CD14-positive monocyte (primary cell): ENCODE measurements at regions not wholly inside any gene's neighbourhood (a gene's known extent, or its start where the extent isn't known, plus 50 kb on each side); places are given as distances from the start of the nearest gene placed in this dataset.
A peak's percentile ranks its signal among the peaks of the same experiment; 100 is the strongest.

Source experiments
- DNase-seq, 3 donors: peaks; one replicate each; pipeline ENCODE4 v3.0.0-alpha.2; 2011 to 2022
- H2AFZ ChIP-seq: 2 replicates; pipeline ENCODE4 v1.6.0; 2012; ENCODE audit warnings: mild to moderate bottlenecking, low read depth, low read length, inconsistent platforms; ENCODE audit not compliant: insufficient read depth, poor library complexity, severe bottlenecking
- H3K27ac ChIP-seq, 2 donors: 1 replicate in 1 of 2; 2 replicates in 1 of 2; pipeline ENCODE4 v1.5.1; 2012 to 2013; ENCODE audit warnings: low read length in 2 of 2, control low read depth in 1 of 2, inconsistent platforms in 1 of 2, low read depth in 1 of 2, mild to moderate bottlenecking in 1 of 2
- H3K27me3 ChIP-seq, 2 donors: one replicate each; pipeline versions ENCODE4 v1.6.0 to v1.6.1; 2011 to 2013; ENCODE audit warnings: low read length in 2 of 2; ENCODE audit not compliant: control insufficient read depth in 2 of 2, insufficient read depth in 2 of 2
- H3K36me3 ChIP-seq, 2 donors: replicated peaks in 1 of 2; 1 replicate in 1 of 2; 2 replicates in 1 of 2; pipeline versions ENCODE4 v1.5.1 to v1.6.1; 2012 to 2013; ENCODE audit warnings: low read length in 2 of 2, control low read depth in 1 of 2, inconsistent platforms in 1 of 2, mild to moderate bottlenecking in 1 of 2; ENCODE audit not compliant: insufficient read depth in 2 of 2, control insufficient read depth in 1 of 2
- H3K4me1 ChIP-seq, 2 donors: 1 replicate in 1 of 2; 2 replicates in 1 of 2; pipeline versions ENCODE4 v1.5.1 to v1.6.1; 2012 to 2013; ENCODE audit warnings: low read length in 2 of 2, control low read depth in 1 of 2, inconsistent platforms in 1 of 2, mild to moderate bottlenecking in 1 of 2, moderate library complexity in 1 of 2; ENCODE audit not compliant: insufficient read depth in 2 of 2, control insufficient read depth in 1 of 2
- H3K4me2 ChIP-seq: replicated peaks from 2 replicates; pipeline ENCODE3; 2012; ENCODE audit warnings: low read length, moderate library complexity, mild to moderate bottlenecking; ENCODE audit not compliant: poor library complexity, severe bottlenecking; ENCODE audit errors: extremely low read depth
- H3K4me3 ChIP-seq, 3 experiments: fragments of 200-600 bp in 1 of 3; sonication (generic) in 1 of 3; replicated peaks in 1 of 3; 1 replicate in 2 of 3; 2 replicates in 1 of 3; pipeline ENCODE4 v1.5.1; 2011 to 2013; ENCODE audit warnings: low read length in 3 of 3, mild to moderate bottlenecking in 3 of 3, control low read depth in 2 of 3, low read depth in 2 of 3, inconsistent platforms in 1 of 3, moderate library complexity in 1 of 3
- H3K79me2 ChIP-seq: 2 replicates; pipeline ENCODE4 v1.6.0; 2012; ENCODE audit warnings: mild to moderate bottlenecking, control low read depth, inconsistent platforms, low read length, moderate library complexity; ENCODE audit not compliant: insufficient read depth
- H3K9ac ChIP-seq: 2 replicates; pipeline ENCODE4 v1.6.0; 2017; ENCODE audit warnings: low read length, mild to moderate bottlenecking; ENCODE audit not compliant: insufficient read depth, poor library complexity, severe bottlenecking
- H3K9me3 ChIP-seq, 2 donors: replicated peaks in 1 of 2; 1 replicate in 1 of 2; 2 replicates in 1 of 2; pipeline versions ENCODE4 v1.5.1 to v1.6.1; 2012 to 2013; ENCODE audit warnings: low read length in 2 of 2, control low read depth in 1 of 2; ENCODE audit not compliant: control insufficient read depth in 1 of 2, insufficient read depth in 1 of 2
- H4K20me1 ChIP-seq: 2 replicates; pipeline ENCODE4 v1.6.0; 2012; ENCODE audit warnings: mild to moderate bottlenecking, low read length, control low read depth, moderate library complexity; ENCODE audit not compliant: insufficient read depth
- H3K27ac Mint-ChIP-seq, 7 donors: one replicate each; pipeline ENCODE4 v1.8.0; 2020; ENCODE audit warnings: mild to moderate bottlenecking in 7 of 7, mixed read lengths in 7 of 7, moderate library complexity in 6 of 7, inconsistent platforms in 2 of 7
- H3K27me3 Mint-ChIP-seq, 3 donors: one replicate each; pipeline ENCODE4 v1.8.0; 2021 to 2022; ENCODE audit warnings: low read depth in 3 of 3, mild to moderate bottlenecking in 3 of 3, mixed read lengths in 3 of 3, moderate library complexity in 3 of 3, inconsistent platforms in 1 of 3
- H3K36me3 Mint-ChIP-seq, 2 donors: one replicate each; pipeline ENCODE4 v1.8.0; 2020; ENCODE audit warnings: mixed read lengths in 2 of 2, inconsistent platforms in 1 of 2, mild to moderate bottlenecking in 1 of 2
- H3K4me1 Mint-ChIP-seq: one replicate; pipeline ENCODE4 v1.8.0; 2020; ENCODE audit warnings: mild to moderate bottlenecking, mixed read lengths
- H3K4me3 Mint-ChIP-seq, 2 donors: one replicate each; pipeline ENCODE4 v1.8.0; 2020; ENCODE audit warnings: mild to moderate bottlenecking in 2 of 2, mixed read lengths in 2 of 2, moderate library complexity in 1 of 2
- H3K9me3 Mint-ChIP-seq, 7 donors: one replicate each; pipeline ENCODE4 v1.8.0; 2020 to 2022; ENCODE audit warnings: mixed read lengths in 7 of 7, mild to moderate bottlenecking in 6 of 7, moderate library complexity in 6 of 7, inconsistent platforms in 2 of 7
- WGBS: methylation state at CpG from one replicate; pipeline ENCODE4 v1.1.5; 2013; ENCODE audit warnings: missing lambda C conversion rate; ENCODE audit not compliant: insufficient coverage; 5-methylcytosine and 5-hydroxymethylcytosine counted together
- intact Hi-C, 2 donors: fragments of 100-400 bp; cut with micrococcal nuclease; formaldehyde crosslinking; loops; one replicate each; pipeline versions ENCODE4 v1.15.0 to v1.15.1; 2023
- TF ChIP-seq, protein P1 (sequence below): fragments of 200-600 bp; IDR thresholded peaks from one replicate; pipeline ENCODE4 v1.8.0; 2022; ENCODE audit warnings: antibody characterized with exemption, mild to moderate bottlenecking

DNA sequence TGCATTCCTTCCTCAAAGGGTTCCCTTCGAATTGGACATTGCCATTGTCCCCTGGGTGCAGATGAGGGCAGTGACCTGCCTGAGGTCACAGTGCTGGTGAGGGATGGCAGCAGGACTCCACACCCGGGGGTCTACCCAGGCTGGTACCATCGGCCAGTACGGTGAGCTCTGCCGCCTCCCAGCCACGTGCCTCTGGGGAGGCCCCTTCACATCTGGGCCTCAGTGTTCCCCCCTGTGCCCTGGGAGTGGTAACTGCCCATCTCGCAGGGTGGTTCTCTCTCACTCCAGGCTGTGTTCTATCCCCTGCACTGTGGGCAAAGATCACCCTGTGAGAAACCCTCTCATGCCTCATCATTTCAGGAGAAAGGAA is 99.4 kb upstream of the IQSEC1 start:
- no peak for DNase-seq
- H3K4me3 ChIP-seq, result no peak overlapping the region
- H3K9ac ChIP-seq, result no peak overlapping the region
- Mint-ChIP-seq H3K4me1 (no peaks in the 10 kb centered on the region), H3K36me3 (no peaks in the 10 kb centered on the region), H3K4me3 (no peak overlapping the region), H3K9me3 (peaks cover 0 to 8% (median 3%) of the 10 kb centered on the region in 7 donors), H3K27ac (peak overlapping the region in 1 of 7 donors; percentile 40), H3K27me3 (peaks cover 3 to 7% (median 4%) of the 10 kb centered on the region in 3 donors)
- H3K27ac ChIP-seq, result no peak overlapping the region
- TF ChIP-seq, protein P1, sequence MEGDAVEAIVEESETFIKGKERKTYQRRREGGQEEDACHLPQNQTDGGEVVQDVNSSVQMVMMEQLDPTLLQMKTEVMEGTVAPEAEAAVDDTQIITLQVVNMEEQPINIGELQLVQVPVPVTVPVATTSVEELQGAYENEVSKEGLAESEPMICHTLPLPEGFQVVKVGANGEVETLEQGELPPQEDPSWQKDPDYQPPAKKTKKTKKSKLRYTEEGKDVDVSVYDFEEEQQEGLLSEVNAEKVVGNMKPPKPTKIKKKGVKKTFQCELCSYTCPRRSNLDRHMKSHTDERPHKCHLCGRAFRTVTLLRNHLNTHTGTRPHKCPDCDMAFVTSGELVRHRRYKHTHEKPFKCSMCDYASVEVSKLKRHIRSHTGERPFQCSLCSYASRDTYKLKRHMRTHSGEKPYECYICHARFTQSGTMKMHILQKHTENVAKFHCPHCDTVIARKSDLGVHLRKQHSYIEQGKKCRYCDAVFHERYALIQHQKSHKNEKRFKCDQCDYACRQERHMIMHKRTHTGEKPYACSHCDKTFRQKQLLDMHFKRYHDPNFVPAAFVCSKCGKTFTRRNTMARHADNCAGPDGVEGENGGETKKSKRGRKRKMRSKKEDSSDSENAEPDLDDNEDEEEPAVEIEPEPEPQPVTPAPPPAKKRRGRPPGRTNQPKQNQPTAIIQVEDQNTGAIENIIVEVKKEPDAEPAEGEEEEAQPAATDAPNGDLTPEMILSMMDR, result no peak
- no peaks in the 10 kb centered on the region for H3K79me2 ChIP-seq
- WGBS, result 100% methylated on average over 1 of the region's 7 CpGs
- H3K27me3 ChIP-seq, result no peaks in the 10 kb centered on the region
- intact Hi-C loops, result no loop called here
- H3K9me3 ChIP-seq, result peaks cover 0 to 6% of the 10 kb centered on the region in 2 donors
- H2AFZ ChIP-seq, result no peak overlapping the region
- no peak overlapping the region for H3K4me2 ChIP-seq
- H3K36me3 ChIP-seq, result no peaks in the 10 kb centered on the region
- no peaks in the 10 kb centered on the region for H4K20me1 ChIP-seq
- H3K4me1 ChIP-seq, result no peaks in the 10 kb centered on the region

DNA sequence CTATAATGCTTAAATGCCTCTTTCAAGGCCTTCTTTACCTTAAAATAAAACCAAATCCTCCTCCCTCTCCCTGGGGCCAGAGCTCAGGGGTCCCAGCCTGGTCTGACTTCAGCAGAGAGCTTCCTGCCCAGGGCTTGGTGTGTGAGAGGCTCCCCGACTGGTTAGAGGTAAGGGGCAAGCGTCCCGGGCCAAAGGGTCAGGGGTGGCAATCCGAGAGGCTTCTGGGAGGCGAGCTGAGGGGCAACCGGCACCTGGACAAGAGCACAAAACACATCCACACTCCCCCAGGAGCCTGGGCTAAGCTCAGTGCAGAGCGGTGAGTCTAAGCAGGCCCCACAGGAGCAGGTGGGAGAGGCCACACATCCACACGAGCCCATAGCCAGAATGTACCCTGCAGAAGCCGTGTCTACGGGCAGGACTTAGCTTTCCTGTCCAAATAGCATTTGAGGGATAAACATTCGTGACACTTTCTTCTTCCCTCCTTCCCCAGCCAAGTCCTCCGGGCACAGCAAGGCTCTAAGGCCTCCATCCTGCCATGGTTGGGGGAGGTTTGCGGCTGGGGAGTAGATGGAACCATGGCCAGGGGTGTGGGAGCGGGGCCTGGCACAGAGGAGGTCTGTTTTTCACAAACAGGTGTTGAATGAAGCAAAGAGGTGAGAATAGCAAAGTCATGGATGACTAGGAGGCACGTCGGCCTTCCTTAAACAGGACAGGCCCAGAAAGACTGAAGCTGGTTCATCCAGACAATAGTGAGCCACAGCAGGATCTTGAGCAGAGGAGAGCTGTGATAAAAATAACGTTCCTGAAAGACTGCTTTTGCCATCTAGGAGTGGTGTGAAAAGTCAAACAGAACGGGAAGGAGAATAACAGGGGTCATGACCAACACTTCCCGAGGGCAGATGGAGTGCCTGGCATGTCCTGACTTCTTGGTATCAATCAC is 98.7 kb upstream of the IQSEC1 start:
- Mint-ChIP-seq H3K4me1 (no peaks in the 10 kb centered on the region), H3K4me3 (no peak overlapping the region), H3K36me3 (no peaks in the 10 kb centered on the region), H3K9me3 (peaks cover 0 to 5% (median 0%) of the 10 kb centered on the region in 7 donors), H3K27ac (no peak overlapping the region), H3K27me3 (peaks cover 3 to 7% (median 4%) of the 10 kb centered on the region in 3 donors)
- Histone ChIP-seq H3K4me3 (no peak overlapping the region), H3K9me3 (no peaks in the 10 kb centered on the region), H3K27ac (no peak overlapping the region), H3K36me3 (no peaks in the 10 kb centered on the region), H3K27me3 (no peaks in the 10 kb centered on the region), H3K9ac (no peak overlapping the region), H2AFZ (no peak overlapping the region), H3K4me2 (no peak overlapping the region), H3K4me1 (no peaks in the 10 kb centered on the region), H4K20me1 (no peaks in the 10 kb centered on the region), H3K79me2 (no peaks in the 10 kb centered on the region)
- intact Hi-C loops, result no loop called here
- DNase-seq, result no peak
- TF ChIP-seq, protein P1, result no peak
- 87% methylated on average over 12 of the region's 19 CpGs for WGBS
